ENCODE measurements at regions not wholly inside any gene's neighbourhood (a gene's known extent, or its start where the extent isn't known, plus 50 kb on each side); places are given as distances from the start of the nearest gene placed in this dataset.

DNA sequence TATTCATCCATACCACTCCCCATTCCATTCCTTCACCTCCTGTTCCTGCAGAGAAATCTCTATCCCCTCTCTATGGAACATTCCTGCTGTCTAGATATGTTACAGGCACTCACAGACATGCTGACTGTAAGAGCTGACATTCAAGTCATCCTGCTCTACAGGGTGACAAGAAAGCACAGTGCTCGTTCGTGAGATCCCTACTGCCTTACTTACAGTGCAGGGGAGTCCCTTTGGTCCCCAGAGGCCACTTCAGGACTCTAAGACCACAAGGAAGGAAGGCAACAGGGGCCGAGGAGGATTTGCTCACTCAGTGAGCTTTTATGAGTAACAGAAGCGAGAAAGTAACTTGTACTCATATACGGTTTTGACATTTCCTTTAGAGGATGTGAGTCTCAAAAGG, 110.5 kb downstream of the GAS1 start:
- BruUV-seq (replicated peaks), result no TSS peak
- no peak for DNase-seq (ENCODE audit: extremely low read depth in 1 of 4, low spot score in 3 of 4)
- H3K4me2 ChIP-seq (ENCODE audit: insufficient read depth, low read length), result no peak overlapping the region
- H3K9ac ChIP-seq (ENCODE audit: insufficient read depth in 1 of 2, low read depth in 2 of 2, low read length in 2 of 2), result no peak overlapping the region
- in situ Hi-C loops (cut with MboI) (no loop called here), intact Hi-C loops (cut with micrococcal nuclease) (no loop called here)
- H3K27ac ChIP-seq (ENCODE audit: extremely low read depth, low read depth, low read length), result no peak overlapping the region
- H3K4me3 ChIP-seq, result no peak overlapping the region
- no peaks in the 10 kb centered on the region for H3K4me1 ChIP-seq (replicated peaks in 1 of 2; ENCODE audit: control insufficient read depth in 2 of 2, insufficient read depth in 2 of 2, low read length in 2 of 2)
- peaks cover 0 to 11% of the 10 kb centered on the region in 2 experiments; a peak in 2 of 5 replicates for H3K27me3 ChIP-seq (ENCODE audit: control insufficient read depth in 2 of 2, insufficient read depth in 2 of 2, low read length in 2 of 2)
- no peaks in the 10 kb centered on the region for H3K9me3 ChIP-seq (replicated peaks; ENCODE audit: control insufficient read depth, insufficient read depth, low read depth, low read length)
- no peak for ATAC-seq
- no peaks in the 10 kb centered on the region for H3K9me1 ChIP-seq (ENCODE audit: control insufficient read depth, insufficient read depth, low read length)
- no peak overlapping the region for H2AFZ ChIP-seq (ENCODE audit: low read depth, low read length)
- no peaks in the 10 kb centered on the region for H3K36me3 ChIP-seq (ENCODE audit: control insufficient read depth, insufficient read depth, low read length)
- H4K20me1 ChIP-seq (replicated peaks; ENCODE audit: control insufficient read depth, insufficient read depth, low read length), result no peaks in the 10 kb centered on the region
- POLR2A ChIA-PET, result no interaction called here
- WGBS (ENCODE audit: insufficient coverage, low coverage, missing lambda C conversion rate), result 0% methylated on average over 5 of the region's 5 CpGs
- CTCF ChIA-PET (ENCODE audit: low intra/inter-chr PET ratio), result no interaction called here
- no peak for FAIRE-seq
- no peaks in the 10 kb centered on the region for H3K79me2 ChIP-seq (ENCODE audit: control insufficient read depth, insufficient read depth, low read length)
- TF ChIP-seq POLR3G (IDR thresholded peaks at IDR 0.05; ENCODE audit: extremely low read depth, insufficient read length, insufficient replicate concordance), result no peak
- no peak for TF ChIP-seq XRCC4 (IDR thresholded peaks at IDR 0.05; ENCODE audit: extremely low read depth, insufficient read depth, insufficient read length)
- no peak for TF ChIP-seq SNIP1 (IDR thresholded peaks at IDR 0.05; ENCODE audit: low read depth)
- TF ChIP-seq, protein P1, sequence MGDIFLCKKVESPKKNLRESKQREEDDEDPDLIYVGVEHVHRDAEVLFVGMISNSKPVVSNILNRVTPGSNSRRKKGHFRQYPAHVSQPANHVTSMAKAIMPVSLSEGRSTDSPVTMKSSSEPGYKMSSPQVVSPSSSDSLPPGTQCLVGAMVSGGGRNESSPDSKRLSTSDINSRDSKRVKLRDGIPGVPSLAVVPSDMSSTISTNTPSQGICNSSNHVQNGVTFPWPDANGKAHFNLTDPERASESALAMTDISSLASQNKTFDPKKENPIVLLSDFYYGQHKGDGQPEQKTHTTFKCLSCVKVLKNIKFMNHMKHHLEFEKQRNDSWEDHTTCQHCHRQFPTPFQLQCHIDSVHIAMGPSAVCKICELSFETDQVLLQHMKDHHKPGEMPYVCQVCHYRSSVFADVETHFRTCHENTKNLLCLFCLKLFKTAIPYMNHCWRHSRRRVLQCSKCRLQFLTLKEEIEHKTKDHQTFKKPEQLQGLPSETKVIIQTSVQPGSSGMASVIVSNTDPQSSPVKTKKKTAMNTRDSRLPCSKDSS (IDR thresholded peaks at IDR 0.05; ENCODE audit: low read depth, partially characterized antibody), result no peak
- TF ChIP-seq LARP7 (IDR thresholded peaks at IDR 0.05), result no peak
- no peak for TF ChIP-seq MCM5 (IDR thresholded peaks at IDR 0.05; ENCODE audit: low read depth)
- TF ChIP-seq, protein P2, sequence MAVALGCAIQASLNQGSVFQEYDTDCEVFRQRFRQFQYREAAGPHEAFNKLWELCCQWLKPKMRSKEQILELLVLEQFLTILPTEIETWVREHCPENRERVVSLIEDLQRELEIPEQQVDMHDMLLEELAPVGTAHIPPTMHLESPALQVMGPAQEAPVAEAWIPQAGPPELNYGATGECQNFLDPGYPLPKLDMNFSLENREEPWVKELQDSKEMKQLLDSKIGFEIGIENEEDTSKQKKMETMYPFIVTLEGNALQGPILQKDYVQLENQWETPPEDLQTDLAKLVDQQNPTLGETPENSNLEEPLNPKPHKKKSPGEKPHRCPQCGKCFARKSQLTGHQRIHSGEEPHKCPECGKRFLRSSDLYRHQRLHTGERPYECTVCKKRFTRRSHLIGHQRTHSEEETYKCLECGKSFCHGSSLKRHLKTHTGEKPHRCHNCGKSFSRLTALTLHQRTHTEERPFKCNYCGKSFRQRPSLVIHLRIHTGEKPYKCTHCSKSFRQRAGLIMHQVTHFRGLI (CRISPR knock-in tag; IDR thresholded peaks at IDR 0.05), result no peak
- TF ChIP-seq MEF2A (IDR thresholded peaks at IDR 0.05; ENCODE audit: control insufficient read depth, low read depth, low read length), result no peak
- TF ChIP-seq, protein P3, sequence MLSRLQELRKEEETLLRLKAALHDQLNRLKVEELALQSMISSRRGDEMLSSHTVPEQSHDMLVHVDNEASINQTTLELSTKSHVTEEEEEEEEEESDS (CRISPR knock-in tag; IDR thresholded peaks at IDR 0.05), result no peak
- TF ChIP-seq SMC3 (conservative IDR thresholded peaks at IDR 0.05; ENCODE audit: insufficient read depth, low read depth, low read length), result no peak
- TF ChIP-seq ZNF12 (CRISPR knock-in tag; IDR thresholded peaks at IDR 0.05), result no peak
- TF ChIP-seq ZBTB34 (CRISPR knock-in tag; IDR thresholded peaks at IDR 0.05), result no peak
- TF ChIP-seq GTF2E2 (tag; IDR thresholded peaks at IDR 0.05), result no peak
- TF ChIP-seq SREBF2 (CRISPR knock-in tag; IDR thresholded peaks at IDR 0.05), result no peak
- TF ChIP-seq, protein P4, sequence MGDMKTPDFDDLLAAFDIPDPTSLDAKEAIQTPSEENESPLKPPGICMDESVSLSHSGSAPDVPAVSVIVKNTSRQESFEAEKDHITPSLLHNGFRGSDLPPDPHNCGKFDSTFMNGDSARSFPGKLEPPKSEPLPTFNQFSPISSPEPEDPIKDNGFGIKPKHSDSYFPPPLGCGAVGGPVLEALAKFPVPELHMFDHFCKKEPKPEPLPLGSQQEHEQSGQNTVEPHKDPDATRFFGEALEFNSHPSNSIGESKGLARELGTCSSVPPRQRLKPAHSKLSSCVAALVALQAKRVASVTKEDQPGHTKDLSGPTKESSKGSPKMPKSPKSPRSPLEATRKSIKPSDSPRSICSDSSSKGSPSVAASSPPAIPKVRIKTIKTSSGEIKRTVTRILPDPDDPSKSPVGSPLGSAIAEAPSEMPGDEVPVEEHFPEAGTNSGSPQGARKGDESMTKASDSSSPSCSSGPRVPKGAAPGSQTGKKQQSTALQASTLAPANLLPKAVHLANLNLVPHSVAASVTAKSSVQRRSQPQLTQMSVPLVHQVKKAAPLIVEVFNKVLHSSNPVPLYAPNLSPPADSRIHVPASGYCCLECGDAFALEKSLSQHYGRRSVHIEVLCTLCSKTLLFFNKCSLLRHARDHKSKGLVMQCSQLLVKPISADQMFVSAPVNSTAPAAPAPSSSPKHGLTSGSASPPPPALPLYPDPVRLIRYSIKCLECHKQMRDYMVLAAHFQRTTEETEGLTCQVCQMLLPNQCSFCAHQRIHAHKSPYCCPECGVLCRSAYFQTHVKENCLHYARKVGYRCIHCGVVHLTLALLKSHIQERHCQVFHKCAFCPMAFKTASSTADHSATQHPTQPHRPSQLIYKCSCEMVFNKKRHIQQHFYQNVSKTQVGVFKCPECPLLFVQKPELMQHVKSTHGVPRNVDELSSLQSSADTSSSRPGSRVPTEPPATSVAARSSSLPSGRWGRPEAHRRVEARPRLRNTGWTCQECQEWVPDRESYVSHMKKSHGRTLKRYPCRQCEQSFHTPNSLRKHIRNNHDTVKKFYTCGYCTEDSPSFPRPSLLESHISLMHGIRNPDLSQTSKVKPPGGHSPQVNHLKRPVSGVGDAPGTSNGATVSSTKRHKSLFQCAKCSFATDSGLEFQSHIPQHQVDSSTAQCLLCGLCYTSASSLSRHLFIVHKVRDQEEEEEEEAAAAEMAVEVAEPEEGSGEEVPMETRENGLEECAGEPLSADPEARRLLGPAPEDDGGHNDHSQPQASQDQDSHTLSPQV (IDR thresholded peaks at IDR 0.05), result no peak
- no peak for TF ChIP-seq CHCHD3 (CRISPR knock-in tag; IDR thresholded peaks at IDR 0.05)

Data from K562 (cell line).